UCSD-AML1 (cell line): ENCODE measurements at regions not wholly inside any gene's neighbourhood (a gene's known extent, or its start where the extent isn't known, plus 50 kb on each side); places are given as distances from the start of the nearest gene placed in this dataset.

Source experiments
- DNase-seq: peaks from one replicate; lab custom pipeline; 2025; ENCODE audit not compliant: unreplicated experiment; lab: John Stamatoyannopoulos, UW

- DNase-seq: no peak
Measured at GRCh38 chr3:22922317-22922716, 280.8 kb upstream of the UBE2E2 start.

- no peak for DNase-seq
Measured at GRCh38 chr3:22923711-22924110, 279.4 kb upstream of the UBE2E2 start.

- no peak for DNase-seq
Measured at GRCh38 chr3:22928216-22929110, 274.7 kb upstream of the UBE2E2 start.

- no peak for DNase-seq
Measured at GRCh38 chr3:22933051-22933840, 269.9 kb upstream of the UBE2E2 start.

GRCh38 chr3:22933841-22934116, 269.3 kb upstream of the UBE2E2 start:
- DNase-seq: no peak

- DNase-seq: no peak
Measured at GRCh38 chr3:22935040-22935439, 268.1 kb upstream of the UBE2E2 start.

GRCh38 chr3:22937536-22937935, 265.6 kb upstream of the UBE2E2 start:
- no peak for DNase-seq

GRCh38 chr3:22938739-22939138, 264.4 kb upstream of the UBE2E2 start:
- no peak for DNase-seq

GRCh38 chr3:22939349-22939748, 263.8 kb upstream of the UBE2E2 start:
- no peak for DNase-seq

GRCh38 chr3:22940285-22940684, 262.8 kb upstream of the UBE2E2 start:
- no peak for DNase-seq

GRCh38 chr3:22942981-22943380, 260.1 kb upstream of the UBE2E2 start:
- no peak for DNase-seq

- no peak for DNase-seq
Measured at GRCh38 chr3:22947851-22948250, 255.3 kb upstream of the UBE2E2 start.

GRCh38 chr3:22951910-22952309, 251.2 kb upstream of the UBE2E2 start:
- no peak for DNase-seq

- no peak for DNase-seq
Measured at GRCh38 chr3:22952860-22953259, 250.3 kb upstream of the UBE2E2 start.

GRCh38 chr3:22959593-22959992, 243.5 kb upstream of the UBE2E2 start:
- DNase-seq: no peak

GRCh38 chr3:22960105-22960984, 242.8 kb upstream of the UBE2E2 start:
- DNase-seq: no peak

- DNase-seq: no peak
Measured at GRCh38 chr3:22962244-22962643, 240.9 kb upstream of the UBE2E2 start.

GRCh38 chr3:22966349-22966748, 236.8 kb upstream of the UBE2E2 start:
- no peak for DNase-seq

GRCh38 chr3:22969276-22969675, 233.9 kb upstream of the UBE2E2 start:
- DNase-seq: no peak

- DNase-seq: no peak
Measured at GRCh38 chr3:22971497-22971896, 231.6 kb upstream of the UBE2E2 start.

- no peak for DNase-seq
Measured at GRCh38 chr3:22977042-22977441, 226.1 kb upstream of the UBE2E2 start.
